ENCODE measurements at regions not wholly inside any gene's neighbourhood (a gene's known extent, or its start where the extent isn't known, plus 50 kb on each side); places are given as distances from the start of the nearest gene placed in this dataset.

DNA sequence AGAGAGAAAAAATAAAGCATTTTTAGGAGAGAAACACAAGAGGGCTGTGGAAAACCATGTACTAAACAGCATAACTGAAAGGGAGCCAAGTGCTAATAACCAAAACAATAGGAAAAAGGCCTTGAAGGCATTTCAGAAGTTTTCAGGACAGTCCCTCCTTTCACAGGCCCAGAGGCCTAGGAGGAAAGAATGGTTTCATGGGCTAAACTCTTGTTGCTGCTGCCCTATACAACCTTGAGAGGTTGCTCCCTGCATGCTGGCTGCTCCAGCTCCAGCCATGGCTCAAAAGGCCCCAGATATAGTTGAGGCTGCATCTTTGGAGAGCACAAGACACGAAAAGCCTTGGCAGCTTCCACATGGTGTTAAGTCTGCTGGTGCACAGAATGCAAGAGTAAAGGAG is 267.4 kb upstream of the LRP1B start:
- DNase-seq (no peak), ATAC-seq (ENCODE audit: low read depth) (no peak)
- Histone ChIP-seq H3K27ac (ENCODE audit: low read length in 2 of 2) (no peak overlapping the region), H3K4me1 (ENCODE audit: control insufficient read depth in 2 of 2, insufficient read depth in 2 of 2, low read length in 2 of 2) (no peaks in the 10 kb centered on the region), H3K79me2 (ENCODE audit: control insufficient read depth, insufficient read depth, low read length) (no peaks in the 10 kb centered on the region), H3K36me3 (replicated peaks in 1 of 2; ENCODE audit: control extremely low read depth in 1 of 2, control insufficient read depth in 1 of 2, extremely low read depth in 1 of 2, insufficient read depth in 2 of 2, low read length in 1 of 2) (no peaks in the 10 kb centered on the region), H3K9me3 (ENCODE audit: control extremely low read depth in 1 of 3, control insufficient read depth in 2 of 3, insufficient read depth in 1 of 3, low read length in 2 of 3) (peaks cover 0 to 18% (median 4%) of the 10 kb centered on the region in 3 donors), H3K4me2 (replicated peaks; ENCODE audit: low read depth, low read length, poor library complexity, severe bottlenecking) (no peak overlapping the region), H3K27me3 (replicated peaks in 1 of 4; ENCODE audit: control extremely low read depth in 1 of 4, control insufficient read depth in 3 of 4, insufficient read depth in 4 of 4, low read length in 3 of 4) (no peaks in the 10 kb centered on the region), H4K20me1 (ENCODE audit: control insufficient read depth, insufficient read depth, low read length, poor library complexity, severe bottlenecking) (no peaks in the 10 kb centered on the region), H3K9ac (ENCODE audit: low read length) (no peak overlapping the region), H2AFZ (ENCODE audit: insufficient read depth, low read depth, low read length, poor library complexity, severe bottlenecking) (no peak overlapping the region), H3K4me3 (ENCODE audit: control extremely low read depth in 1 of 5, extremely low read depth in 1 of 5, insufficient read depth in 1 of 5, low read depth in 2 of 5, low read length in 4 of 5) (no peak overlapping the region)
- CTCF ChIA-PET: no interaction called here
- H3K27me3 Mint-ChIP-seq: no peaks in the 10 kb centered on the region
- no peak overlapping the region for H3K4me3 Mint-ChIP-seq
- intact Hi-C loops (cut with micrococcal nuclease): no loop called here
- WGBS (ENCODE audit: insufficient coverage): 92% methylated on average over 1 of the region's 1 CpG
- POLR2A ChIA-PET: no interaction called here
- H3K27ac Mint-ChIP-seq: no peak overlapping the region
- TF ChIP-seq CTCF (IDR thresholded peaks at IDR 0.05) (no peak), EZH2 (IDR thresholded peaks at IDR 0.05; ENCODE audit: borderline replicate concordance, insufficient read depth, low read depth, low read length, poor library complexity, severe bottlenecking) (no peak)
- H3K9me3 Mint-ChIP-seq (ENCODE audit: insufficient read depth): peaks cover 6% of the 10 kb centered on the region
- no peaks in the 10 kb centered on the region for H3K4me1 Mint-ChIP-seq

DNA sequence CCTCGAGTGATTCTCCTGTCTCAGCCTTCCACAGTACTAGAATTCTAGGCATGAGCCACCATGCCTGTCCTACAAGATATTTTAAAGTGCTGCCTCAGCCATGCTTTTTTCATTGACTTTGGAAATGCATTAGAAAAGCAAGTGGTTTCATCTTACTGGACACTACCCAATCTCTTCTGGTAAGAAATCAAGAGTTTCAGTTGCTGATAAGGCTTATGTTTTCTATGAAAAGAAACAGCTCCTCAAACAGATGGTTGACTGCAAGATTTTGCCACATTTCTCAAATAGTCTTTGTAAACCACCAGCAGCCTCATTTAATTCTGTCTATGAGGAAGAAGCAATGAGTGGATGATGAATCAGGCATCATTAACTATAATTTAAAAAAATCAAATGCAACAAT is 264.5 kb upstream of the LRP1B start:
- no peaks in the 10 kb centered on the region for H3K27me3 Mint-ChIP-seq

More for the DNA sequence above, 264.5 kb upstream of the LRP1B start:
- DNase-seq: no peak
- no peaks in the 10 kb centered on the region for H3K4me1 Mint-ChIP-seq
- intact Hi-C loops (cut with micrococcal nuclease): no loop called here
- Histone ChIP-seq H3K4me3 (ENCODE audit: control extremely low read depth in 1 of 5, extremely low read depth in 1 of 5, insufficient read depth in 1 of 5, low read depth in 2 of 5, low read length in 4 of 5) (no peak overlapping the region), H3K36me3 (replicated peaks in 1 of 2; ENCODE audit: control extremely low read depth in 1 of 2, control insufficient read depth in 1 of 2, extremely low read depth in 1 of 2, insufficient read depth in 2 of 2, low read length in 1 of 2) (no peaks in the 10 kb centered on the region), H3K4me1 (ENCODE audit: control insufficient read depth in 2 of 2, insufficient read depth in 2 of 2, low read length in 2 of 2) (no peaks in the 10 kb centered on the region), H2AFZ (ENCODE audit: insufficient read depth, low read depth, low read length, poor library complexity, severe bottlenecking) (no peak overlapping the region), H4K20me1 (ENCODE audit: control insufficient read depth, insufficient read depth, low read length, poor library complexity, severe bottlenecking) (no peaks in the 10 kb centered on the region), H3K79me2 (ENCODE audit: control insufficient read depth, insufficient read depth, low read length) (no peaks in the 10 kb centered on the region), H3K27me3 (replicated peaks in 1 of 4; ENCODE audit: control extremely low read depth in 1 of 4, control insufficient read depth in 3 of 4, insufficient read depth in 4 of 4, low read length in 3 of 4) (no peaks in the 10 kb centered on the region), H3K27ac (ENCODE audit: low read length in 2 of 2) (no peak overlapping the region), H3K4me2 (replicated peaks; ENCODE audit: low read depth, low read length, poor library complexity, severe bottlenecking) (no peak overlapping the region), H3K9ac (ENCODE audit: low read length) (no peak overlapping the region), H3K9me3 (ENCODE audit: control extremely low read depth in 1 of 3, control insufficient read depth in 2 of 3, insufficient read depth in 1 of 3, low read length in 2 of 3) (peaks cover 0 to 7% (median 4%) of the 10 kb centered on the region in 3 donors)
- H3K4me3 Mint-ChIP-seq: no peak overlapping the region
- POLR2A ChIA-PET: no interaction called here
- TF ChIP-seq EZH2 (IDR thresholded peaks at IDR 0.05; ENCODE audit: borderline replicate concordance, insufficient read depth, low read depth, low read length, poor library complexity, severe bottlenecking) (no peak), CTCF (IDR thresholded peaks at IDR 0.05) (no peak)
- H3K27ac Mint-ChIP-seq: no peak overlapping the region
- peaks cover 2% of the 10 kb centered on the region for H3K9me3 Mint-ChIP-seq (ENCODE audit: insufficient read depth)
- WGBS (ENCODE audit: insufficient coverage): no CpG with 5 or more reads among the region's 1 CpG
- ATAC-seq (ENCODE audit: low read depth): no peak
- CTCF ChIA-PET: no interaction called here

Measured in B cell (primary cell).